Head of caudate nucleus (tissue), 42 donors: ENCODE measurements at regions not wholly inside any gene's neighbourhood (a gene's known extent, or its start where the extent isn't known, plus 50 kb on each side); places are given as distances from the start of the nearest gene placed in this dataset.
A peak's percentile ranks its signal among the peaks of the same experiment; 100 is the strongest.

Experiments used
- DNase-seq, 42 donors: peaks; one replicate each; pipeline versions ENCODE4 v3.0.0 to v3.0.0-alpha.2; 2020 to 2021; ENCODE audit warnings: mixed read lengths in 7 of 42
- intact Hi-C: fragments of 100-400 bp; cut with DNase I; formaldehyde crosslinking; loops from one replicate; pipeline ENCODE4 v1.15.0; 2022

- no peak for DNase-seq
- intact Hi-C loops, result no loop called here
These were observed 426.4 kb downstream of the CTTN start for GRCh38 chr11:70824605-70825245.

GRCh38 chr11:70825893-70826540 is 426.4 kb downstream of the SHANK2 start:
- intact Hi-C loops, result no loop called here
- peak in 2 of 42 donors; percentile 14 to 30 for DNase-seq

DNA sequence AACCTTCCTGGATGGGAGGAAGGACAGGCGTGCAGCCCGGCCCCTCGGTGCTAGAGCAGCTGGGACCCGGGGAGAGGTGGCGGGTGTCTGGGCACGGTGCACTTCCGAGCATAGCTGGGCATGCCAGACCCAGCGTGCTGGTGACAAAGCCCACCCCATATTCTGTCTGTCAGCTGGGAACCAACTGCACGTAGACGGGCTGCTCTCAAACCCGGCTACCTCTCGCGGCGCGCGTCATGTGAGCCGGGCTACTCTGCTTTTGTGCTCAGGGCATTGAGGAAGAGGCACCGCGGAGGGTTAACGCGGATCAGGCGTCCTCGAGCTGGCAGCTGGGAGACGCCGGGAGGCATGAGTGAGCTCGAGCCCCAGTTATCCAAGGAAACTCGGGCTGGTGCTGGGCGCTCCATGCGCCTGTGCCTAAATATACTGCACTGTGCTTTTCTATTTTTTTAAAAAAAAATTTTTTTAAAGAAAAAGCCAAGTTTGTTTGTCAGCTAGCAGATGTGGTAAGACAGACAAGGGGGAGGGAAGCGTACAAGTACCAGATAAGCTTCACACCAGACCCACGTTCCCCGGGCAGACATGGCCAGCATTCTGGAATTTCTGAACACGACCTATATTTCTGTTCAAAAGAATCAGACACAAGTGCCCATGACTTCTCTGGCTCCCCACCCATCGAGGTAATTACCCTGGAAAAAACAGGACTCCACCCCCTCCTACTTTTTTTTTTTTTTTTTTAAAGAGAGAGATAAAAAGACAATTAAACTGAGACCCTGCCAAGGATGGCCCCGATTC is 425.6 kb downstream of the SHANK2 start:
- intact Hi-C loops, result no loop called here
- peak in 30 of 42 donors; percentile 11 to 58 (median 38) for DNase-seq

- intact Hi-C loops, result no loop called here
- DNase-seq, result peak in 29 of 42 donors; percentile 13 to 62 (median 29)
These were observed 423.7 kb downstream of the SHANK2 start for GRCh38 chr11:70828593-70829082.

GRCh38 chr11:70829134-70829885 is 423.1 kb downstream of the SHANK2 start:
- DNase-seq, result peak in 1 of 42 donors; percentile 13
- intact Hi-C loops, result no loop called here

GRCh38 chr11:70829886-70830272 is 422.5 kb downstream of the SHANK2 start:
- no peak for DNase-seq
- intact Hi-C loops, result no loop called here

GRCh38 chr11:70833011-70833410 is 419.4 kb downstream of the SHANK2 start:
- intact Hi-C loops, result no loop called here
- no peak for DNase-seq

DNA sequence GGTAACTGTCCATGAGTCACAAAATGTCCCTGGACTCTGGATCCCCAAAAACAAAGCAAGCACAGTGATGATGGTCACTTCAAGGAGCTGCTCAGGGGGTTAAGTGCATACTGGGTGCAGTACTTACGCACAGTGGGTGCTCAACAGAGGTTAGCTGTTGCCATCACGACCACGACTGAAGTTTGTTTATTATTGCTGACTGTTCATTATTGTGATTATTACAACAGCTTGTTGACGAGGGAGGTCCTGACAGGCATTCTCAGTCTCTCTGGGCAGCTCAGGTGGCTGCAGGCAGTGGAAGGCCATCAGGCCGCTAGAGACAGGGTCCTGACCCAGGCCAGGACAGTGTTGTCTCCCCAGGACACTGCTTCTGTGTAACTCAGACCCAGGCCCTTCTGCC is 418.8 kb downstream of the SHANK2 start:
- DNase-seq, result no peak
- intact Hi-C loops, result no loop called here

- DNase-seq, result peak in 14 of 42 donors; percentile 14 to 68 (median 33)
- intact Hi-C loops, result no loop called here
These were observed 418.0 kb downstream of the SHANK2 start for GRCh38 chr11:70834277-70834940.

- DNase-seq, result no peak
- intact Hi-C loops, result no loop called here
These were observed 417.3 kb downstream of the SHANK2 start for GRCh38 chr11:70834984-70835560.

GRCh38 chr11:70836071-70836470 is 416.3 kb downstream of the SHANK2 start:
- intact Hi-C loops, result no loop called here
- DNase-seq, result no peak

DNA sequence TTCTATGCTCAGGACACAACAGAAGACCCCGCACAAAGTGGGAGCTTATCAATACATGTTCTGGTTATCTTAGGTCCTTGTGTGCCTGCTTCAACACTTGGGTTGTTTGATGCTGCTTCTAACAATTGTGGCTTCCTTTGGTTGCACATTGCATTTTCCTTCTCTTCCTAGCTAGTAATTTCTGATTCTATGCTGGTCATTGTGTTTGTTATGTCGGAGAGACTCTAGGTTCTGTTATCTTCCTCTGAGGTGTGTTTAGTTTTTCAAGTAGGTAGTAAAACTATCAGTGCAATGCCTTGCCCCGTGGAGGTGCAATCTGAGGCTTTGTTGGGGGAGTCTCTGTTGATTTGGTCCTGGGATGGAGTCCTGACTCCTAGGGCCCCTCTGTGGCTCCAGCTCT is 414.2 kb downstream of the SHANK2 start:
- DNase-seq, result no peak
- intact Hi-C loops, result no loop called here

DNA sequence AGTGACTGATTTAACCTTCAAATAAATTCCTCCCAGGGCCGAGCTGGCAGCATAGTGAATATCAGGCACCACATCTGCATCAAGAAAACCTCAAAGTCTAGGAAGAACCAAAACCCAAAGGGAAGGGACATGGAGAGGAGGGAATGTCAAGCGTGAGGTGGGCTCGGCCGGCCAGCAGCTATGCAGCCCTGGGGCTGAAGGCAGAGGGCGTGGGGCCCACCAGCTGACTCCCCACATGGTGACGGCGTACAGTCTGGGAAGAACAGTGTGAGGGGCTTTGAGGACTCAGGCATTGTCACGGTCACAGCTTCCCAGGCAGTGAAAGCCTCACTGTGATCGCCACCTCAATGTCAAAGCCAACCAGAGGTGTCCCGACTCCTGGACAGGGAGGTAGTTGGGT is 412.5 kb downstream of the SHANK2 start:
- no peak for DNase-seq
- intact Hi-C loops, result no loop called here

DNA sequence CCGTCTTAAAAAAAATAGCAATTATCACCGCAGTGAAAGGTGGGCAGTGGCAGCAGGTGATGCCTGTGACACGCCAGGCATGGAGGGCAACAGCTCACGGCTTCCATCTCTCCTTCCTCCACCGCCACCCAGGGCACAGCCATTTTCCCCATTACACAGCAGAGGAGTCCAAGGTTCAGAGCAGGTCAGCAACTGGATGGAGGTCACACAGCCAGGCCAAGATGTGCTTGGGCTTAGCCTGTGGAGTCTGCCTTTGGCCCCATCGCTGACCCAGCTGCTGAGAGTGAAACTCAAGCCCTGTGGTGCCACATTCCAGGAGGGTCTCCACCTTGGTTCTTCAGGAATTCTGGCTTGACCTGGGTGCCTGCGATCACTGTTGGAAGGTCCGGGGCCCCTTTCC is 411.1 kb downstream of the SHANK2 start:
- intact Hi-C loops, result no loop called here
- no peak for DNase-seq

GRCh38 chr11:70842256-70842655 is 410.1 kb downstream of the SHANK2 start:
- intact Hi-C loops, result no loop called here
- no peak for DNase-seq

GRCh38 chr11:70842701-70843100 is 409.7 kb downstream of the SHANK2 start:
- DNase-seq, result no peak
- intact Hi-C loops, result no loop called here

- DNase-seq, result no peak
- intact Hi-C loops, result no loop called here
These were observed 408.5 kb downstream of the SHANK2 start for GRCh38 chr11:70843906-70844305.

DNA sequence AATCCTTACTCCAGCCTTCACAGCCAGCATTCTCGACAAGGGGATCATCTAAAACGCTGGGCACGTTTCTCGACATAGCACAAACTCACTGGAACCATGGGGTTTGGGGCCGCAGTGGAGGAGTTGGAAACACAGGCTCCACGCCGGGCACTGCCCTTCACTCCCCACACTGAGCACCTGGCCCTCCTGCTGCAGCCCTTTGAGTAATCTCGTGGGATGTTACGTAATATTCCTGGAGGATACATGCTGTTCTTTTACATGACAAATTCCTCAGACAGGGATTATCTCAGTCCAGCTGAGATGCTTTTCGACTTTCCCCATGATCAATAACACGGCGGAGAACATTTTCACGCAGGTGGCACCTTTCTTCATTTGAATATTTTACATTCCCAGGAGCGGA is 408.0 kb downstream of the SHANK2 start:
- intact Hi-C loops, result no loop called here
- no peak for DNase-seq
